LNCAP (cell line): ENCODE measurements at regions not wholly inside any gene's neighbourhood (a gene's known extent, or its start where the extent isn't known, plus 50 kb on each side); places are given as distances from the start of the nearest gene placed in this dataset.

Experiments
- TF ChIP-seq, protein P1 (sequence below): fragments of 450-650 bp; IDR thresholded peaks from 2 replicates; pipeline ENCODE4 v1.5.1; 2017; ENCODE audit warnings: mild to moderate bottlenecking

DNA sequence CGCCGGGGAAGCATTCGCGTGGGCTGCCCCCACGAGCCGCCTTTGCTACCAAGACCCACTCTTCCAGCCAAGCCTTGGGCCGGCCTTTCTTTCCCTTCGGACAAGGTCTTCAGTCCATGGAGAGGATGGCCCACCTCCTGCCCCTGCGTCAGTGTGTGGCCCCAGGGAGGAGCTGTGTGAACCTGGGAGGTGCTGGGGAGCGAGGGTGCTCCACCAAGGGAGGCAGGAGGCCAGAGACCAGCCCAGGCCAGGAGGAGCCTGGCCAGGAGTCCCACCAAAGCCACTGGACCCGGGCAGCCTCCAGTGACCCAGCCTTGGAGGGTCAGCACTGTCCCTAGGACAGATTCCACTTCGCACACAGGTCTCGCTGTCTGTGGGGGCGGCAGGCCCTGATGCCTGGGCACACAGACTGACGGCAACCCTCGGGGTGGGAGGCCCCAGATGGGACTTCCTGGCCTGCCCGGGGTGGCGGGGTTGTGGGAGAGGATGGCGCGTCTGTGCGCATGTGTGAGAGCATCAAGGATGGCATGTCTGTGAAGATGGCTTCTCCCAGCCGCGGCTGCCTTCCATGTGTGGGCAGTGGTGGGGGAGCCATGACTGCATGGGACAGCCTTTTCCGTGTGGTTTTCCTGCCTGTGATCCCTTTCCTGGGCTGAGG lies 113.3 kb upstream of the LPCAT1 start:
- TF ChIP-seq, protein P1, sequence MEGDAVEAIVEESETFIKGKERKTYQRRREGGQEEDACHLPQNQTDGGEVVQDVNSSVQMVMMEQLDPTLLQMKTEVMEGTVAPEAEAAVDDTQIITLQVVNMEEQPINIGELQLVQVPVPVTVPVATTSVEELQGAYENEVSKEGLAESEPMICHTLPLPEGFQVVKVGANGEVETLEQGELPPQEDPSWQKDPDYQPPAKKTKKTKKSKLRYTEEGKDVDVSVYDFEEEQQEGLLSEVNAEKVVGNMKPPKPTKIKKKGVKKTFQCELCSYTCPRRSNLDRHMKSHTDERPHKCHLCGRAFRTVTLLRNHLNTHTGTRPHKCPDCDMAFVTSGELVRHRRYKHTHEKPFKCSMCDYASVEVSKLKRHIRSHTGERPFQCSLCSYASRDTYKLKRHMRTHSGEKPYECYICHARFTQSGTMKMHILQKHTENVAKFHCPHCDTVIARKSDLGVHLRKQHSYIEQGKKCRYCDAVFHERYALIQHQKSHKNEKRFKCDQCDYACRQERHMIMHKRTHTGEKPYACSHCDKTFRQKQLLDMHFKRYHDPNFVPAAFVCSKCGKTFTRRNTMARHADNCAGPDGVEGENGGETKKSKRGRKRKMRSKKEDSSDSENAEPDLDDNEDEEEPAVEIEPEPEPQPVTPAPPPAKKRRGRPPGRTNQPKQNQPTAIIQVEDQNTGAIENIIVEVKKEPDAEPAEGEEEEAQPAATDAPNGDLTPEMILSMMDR = no peak

DNA sequence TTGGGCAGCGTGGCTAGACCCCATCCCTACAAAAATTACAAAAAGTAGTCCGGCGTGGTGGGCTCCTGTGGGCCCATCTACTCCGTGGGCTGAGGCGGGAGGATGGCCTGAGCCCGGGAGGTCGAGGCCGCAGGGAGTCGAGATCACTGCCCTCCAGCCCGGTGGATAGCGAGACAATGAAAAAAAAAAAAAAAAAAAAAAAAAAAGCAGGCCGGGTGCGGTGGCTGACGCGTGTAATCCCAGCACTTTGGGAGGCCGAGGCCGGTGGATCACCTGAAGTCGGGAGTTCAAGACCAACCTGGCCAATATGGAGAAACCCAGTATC lies 110.5 kb upstream of the LPCAT1 start:
- TF ChIP-seq, protein P1 = no peak

DNA sequence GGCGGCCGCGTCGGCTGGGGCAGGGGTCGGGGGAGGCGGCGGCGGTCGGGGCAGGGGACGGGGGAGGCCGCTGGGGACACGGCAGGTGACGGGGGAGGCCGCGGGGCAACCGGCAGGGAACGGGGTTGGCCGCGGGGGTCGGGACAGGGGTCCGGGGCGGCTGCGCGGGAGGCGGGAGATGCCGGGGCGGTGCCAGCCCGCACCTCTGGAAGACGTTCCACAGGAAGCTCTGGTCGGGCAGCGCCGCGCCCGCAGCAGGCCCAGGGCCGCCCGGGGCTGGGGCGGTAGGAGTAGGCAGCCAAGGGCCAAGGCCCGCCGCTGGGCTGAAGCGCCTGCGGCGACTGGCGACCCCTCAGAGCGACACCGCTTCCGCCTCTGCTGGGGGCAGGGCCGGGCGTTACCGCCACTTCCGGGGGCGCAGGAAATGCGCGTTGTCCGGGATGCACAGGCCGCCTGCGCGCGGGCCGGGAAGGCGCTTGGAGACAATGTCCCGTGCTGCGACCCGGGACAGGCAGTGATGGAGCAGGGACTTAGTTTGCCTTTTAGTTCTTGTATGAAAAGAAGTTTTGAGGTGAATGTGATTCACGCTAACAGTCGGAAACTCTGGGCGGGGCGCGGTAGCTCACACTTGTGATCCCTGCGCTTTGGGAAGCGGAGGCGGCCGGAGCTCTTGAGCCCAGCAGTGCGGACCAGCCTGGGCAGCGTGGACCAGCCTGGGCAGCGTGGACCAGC lies 110.0 kb upstream of the LPCAT1 start:
- TF ChIP-seq, protein P1 = no peak

DNA sequence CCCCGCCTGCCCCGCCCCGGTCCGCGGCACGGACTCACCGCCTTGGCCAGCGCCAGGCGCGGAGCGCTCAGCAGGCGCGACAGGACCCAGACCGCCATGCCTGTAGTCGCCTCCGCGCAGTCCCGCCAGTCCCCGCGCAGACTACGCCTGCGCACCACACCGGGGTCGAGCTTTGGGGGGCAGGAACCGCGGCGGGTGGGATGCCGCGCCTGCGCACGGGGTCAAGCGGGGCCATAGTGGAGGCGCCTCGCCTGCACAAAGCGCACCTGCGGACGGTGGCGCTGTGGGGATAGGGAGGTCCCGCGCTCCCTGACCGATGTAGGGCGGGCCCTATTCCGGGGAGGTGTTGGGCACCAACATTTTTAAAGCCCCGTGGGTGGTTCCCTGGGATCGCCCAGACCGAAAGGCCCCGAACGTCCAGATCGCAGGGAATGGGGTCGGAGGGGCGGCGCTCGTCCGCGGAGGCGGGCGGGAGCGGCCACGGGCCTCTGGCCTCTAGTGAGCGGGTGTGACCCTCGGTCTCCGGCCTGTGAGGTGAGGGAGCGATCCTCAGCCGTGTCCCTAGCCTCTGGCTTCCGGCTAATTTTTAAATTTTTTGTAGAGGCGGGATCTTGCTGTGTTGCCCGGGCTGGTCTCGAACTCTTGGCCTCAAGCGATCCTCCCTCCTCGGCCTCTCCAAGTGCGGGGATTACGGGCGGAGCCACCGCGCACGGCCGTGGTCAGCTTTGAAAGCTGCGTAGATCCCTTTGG lies 70.8 kb upstream of the LPCAT1 start:
- TF ChIP-seq, protein P1 = no peak

DNA sequence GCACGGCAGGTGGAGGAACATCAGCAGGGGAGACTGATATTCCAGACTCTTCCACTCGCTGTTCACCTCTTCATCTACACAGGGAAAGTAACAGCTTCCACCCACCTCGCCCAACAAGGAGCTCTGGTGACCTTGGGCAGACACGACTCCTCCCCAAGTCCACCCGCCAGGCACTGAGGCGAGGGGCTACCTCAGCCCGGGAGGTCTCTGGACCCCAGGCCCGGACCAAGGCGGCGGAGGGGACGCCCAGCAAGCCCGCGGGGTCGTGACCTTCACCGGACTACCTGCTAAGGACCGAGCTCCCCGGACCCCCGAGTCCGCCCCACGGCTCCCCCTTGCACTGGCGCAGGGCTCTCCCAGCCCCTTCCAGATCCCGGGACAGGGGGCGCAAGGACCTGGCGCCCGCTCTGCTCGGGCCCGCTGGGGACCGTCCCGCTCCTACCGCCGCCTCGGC lies 70.2 kb upstream of the LPCAT1 start:
- TF ChIP-seq, protein P1 = no peak
